NCI-H2029 (cell line): ENCODE measurements at regions not wholly inside any gene's neighbourhood (a gene's known extent, or its start where the extent isn't known, plus 50 kb on each side); places are given as distances from the start of the nearest gene placed in this dataset.

Experiments
- DNase-seq: peaks from one replicate; lab custom pipeline; 2025; lab: John Stamatoyannopoulos, UW

DNA sequence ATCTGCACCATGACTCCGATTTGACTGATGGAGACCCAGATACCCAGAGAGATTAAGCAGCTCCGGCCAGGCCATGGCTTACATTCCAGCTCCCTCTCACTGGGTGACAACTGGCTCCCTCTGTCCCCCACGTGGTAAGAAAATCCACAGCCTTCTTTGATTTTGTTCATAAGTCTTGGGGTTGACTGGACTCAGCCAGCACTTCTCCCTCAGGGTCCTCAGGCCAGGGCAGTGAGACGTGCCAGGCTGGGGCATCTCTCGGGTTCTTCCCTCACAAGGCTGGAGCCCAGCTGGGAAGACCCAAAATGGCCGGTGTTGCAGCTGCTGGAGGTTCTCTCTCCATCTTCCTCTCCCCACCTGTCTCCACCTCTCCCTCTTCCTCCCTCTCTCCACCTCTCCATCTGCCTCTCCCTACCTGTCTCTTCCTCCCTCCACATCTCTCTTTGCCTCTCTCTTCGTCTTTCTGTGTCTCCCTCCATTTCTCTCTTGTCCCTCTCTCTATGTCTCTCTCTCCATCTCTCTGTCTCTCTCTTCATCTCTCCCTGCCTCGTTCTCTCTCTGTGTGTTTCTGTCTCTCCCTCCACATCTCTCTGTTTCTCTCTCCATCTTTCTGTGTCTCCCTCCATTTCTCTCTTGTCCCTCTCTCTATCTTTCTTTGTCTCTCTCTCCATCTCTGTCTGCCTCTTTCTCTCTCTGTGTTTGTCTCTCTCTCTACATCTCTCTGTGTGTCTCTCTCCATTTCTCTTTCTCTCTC, 105.3 kb downstream of the FOXL1 start:
- no peak for DNase-seq

GRCh38 chr16:86685076-86685475, 106.7 kb downstream of the FOXL1 start:
- no peak for DNase-seq

DNA sequence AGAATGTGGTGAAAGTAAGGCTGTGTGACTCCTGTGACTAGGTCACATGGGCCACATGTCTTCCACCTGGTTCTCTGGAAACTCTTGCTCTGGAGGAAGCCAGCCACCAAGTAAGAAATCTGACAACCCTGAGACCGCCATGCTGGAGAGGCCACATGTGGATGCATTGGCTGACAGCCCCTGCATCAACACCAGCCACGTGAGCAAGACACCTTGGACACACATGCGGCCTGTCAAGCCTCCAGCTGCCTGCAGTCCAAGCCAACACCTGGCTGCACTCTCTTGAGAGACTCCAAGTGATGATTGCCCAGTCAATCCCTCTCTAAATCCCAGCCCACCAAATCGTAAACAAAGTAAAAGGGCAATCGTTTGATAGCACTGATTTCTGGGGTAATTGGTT, 112.6 kb downstream of the FOXL1 start:
- DNase-seq: no peak

DNA sequence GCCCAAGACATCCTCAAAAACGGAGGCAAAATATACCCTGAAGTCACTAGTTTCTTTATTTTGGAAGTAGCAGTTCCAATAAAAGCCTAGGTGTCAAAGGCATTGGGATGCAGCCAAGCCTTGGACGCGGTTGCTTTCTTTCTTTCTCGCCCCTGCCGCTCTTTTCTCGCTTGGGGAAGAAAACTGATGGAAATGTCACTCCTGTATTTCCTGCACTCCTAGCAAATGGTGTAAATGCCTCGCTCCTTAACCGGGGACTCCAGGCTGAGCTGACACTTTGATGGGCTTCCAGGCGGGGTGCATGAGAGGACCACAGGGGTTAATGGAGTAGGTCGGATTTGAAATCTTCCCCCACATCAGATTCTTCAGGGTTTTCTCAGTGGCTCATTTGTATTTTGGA, 114.1 kb downstream of the FOXL1 start:
- DNase-seq: no peak

GRCh38 chr16:86693033-86693432, 114.7 kb downstream of the FOXL1 start:
- no peak for DNase-seq

- DNase-seq: no peak
Observed at GRCh38 chr16:86697715-86698114, 119.4 kb downstream of the FOXL1 start.

- no peak for DNase-seq
Observed at GRCh38 chr16:86700046-86700945, 121.9 kb downstream of the FOXL1 start.

DNA sequence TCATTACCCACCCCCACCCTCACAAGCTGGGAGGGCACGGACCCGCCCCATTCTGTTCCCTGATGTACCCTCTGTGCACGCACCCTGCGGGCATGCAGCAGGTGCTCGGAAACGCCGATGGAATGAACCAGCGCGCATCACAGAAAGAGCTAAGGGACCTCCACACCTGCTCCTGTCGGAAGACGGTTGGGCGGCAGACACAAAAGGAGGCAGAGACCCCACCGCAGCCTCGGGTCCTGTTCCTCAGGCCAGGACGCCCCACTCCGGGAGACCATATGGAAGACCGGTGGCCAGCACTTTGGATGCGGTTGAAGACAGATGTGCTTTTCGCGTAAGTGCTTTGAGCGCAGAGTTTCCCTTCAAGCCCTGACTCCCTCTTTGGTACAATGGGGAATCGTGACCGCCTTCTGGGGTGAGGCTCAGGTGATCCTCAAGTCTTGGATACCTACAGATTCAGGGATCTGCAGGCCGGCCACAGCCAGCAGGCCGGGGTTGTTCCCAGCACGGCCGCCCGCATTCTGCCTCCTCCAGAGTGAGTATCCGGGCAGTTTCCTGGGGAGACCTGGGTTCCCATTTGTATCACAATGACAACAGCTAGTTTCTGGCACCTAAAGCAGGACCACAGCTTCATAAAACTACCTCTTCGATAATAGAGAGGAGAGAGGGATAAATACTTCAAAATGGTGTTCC, 123.1 kb downstream of the FOXL1 start:
- no peak for DNase-seq

- DNase-seq: no peak
Observed at GRCh38 chr16:86702824-86703588, 124.7 kb downstream of the FOXL1 start.

DNA sequence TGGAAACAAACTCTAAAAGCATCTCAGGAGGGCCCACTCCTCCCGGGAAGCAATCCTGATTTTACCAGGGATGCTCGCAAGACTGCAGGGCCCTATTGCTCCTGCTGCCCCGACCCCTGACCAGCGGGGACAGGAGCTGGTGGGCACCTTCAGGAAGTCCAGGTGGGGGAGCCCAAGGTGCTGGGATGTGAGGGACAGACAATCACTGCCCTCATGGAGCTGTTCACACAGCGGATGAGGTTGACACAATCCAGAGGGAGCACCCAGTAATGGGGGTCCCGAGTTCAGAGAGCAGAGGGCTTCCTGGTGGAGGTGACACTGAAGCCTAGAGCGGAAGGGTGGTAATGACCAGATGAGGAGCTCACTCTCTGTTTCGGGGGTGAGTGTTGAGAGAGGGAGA, 126.2 kb downstream of the FOXL1 start:
- DNase-seq: no peak

GRCh38 chr16:86706726-86707125, 128.4 kb downstream of the FOXL1 start:
- no peak for DNase-seq

- DNase-seq: no peak
Observed at GRCh38 chr16:86707171-86707570, 128.8 kb downstream of the FOXL1 start.

DNA sequence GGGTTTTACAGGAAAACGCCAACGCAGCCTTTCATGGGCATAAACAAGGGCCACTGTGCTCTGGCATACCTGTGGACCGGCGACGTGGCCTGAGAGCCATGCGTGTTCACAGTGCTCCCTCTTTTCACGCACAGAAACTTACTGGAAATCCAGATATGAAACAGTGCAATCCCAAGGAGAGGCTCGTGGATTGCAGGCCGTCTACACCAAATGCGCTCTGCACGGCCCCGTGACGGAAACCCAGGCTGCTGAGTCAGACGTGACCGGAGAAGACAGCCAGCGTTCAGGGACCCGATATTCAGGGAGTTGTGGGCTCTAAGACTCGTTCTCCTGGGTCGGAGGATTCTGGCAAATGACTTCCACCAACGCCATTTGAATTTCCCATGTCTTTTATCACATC, 129.2 kb downstream of the FOXL1 start:
- DNase-seq: no peak

GRCh38 chr16:86708431-86708830, 130.1 kb downstream of the FOXL1 start:
- no peak for DNase-seq

DNA sequence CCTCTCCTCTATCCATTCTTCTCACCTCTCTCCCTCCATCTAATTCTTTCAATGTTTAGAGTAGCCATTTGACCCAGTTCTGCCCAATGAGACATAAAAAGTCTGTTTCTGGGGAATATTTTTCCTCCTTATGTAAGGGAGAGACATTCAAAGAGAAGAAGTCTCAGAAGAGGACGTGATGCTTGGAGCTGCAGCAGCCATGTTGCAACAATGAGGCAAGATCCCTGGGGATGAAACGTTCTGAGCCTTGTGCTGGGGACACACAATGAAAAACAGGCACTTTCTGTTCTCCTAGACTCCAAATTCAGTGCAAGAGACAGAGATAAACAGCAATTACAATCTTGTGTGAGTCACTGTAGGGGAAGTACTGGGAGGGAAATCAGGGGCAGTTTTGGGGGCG, 130.8 kb downstream of the FOXL1 start:
- no peak for DNase-seq

GRCh38 chr16:86709902-86710601, 131.7 kb downstream of the FOXL1 start:
- no peak for DNase-seq

- no peak for DNase-seq
Observed at GRCh38 chr16:86710602-86710950, 132.2 kb downstream of the FOXL1 start.

- no peak for DNase-seq
Observed at GRCh38 chr16:86712158-86713009, 134.0 kb downstream of the FOXL1 start.

- no peak for DNase-seq
Observed at GRCh38 chr16:86713021-86713631, 134.8 kb downstream of the FOXL1 start.

GRCh38 chr16:86714166-86714565, 135.8 kb downstream of the FOXL1 start:
- DNase-seq: no peak
